ENCODE measurements at regions not wholly inside any gene's neighbourhood (a gene's known extent, or its start where the extent isn't known, plus 50 kb on each side); places are given as distances from the start of the nearest gene placed in this dataset.

- TF ChIP-seq CTCF (IDR thresholded peaks at IDR 0.05) (no peak), POLR2A (IDR thresholded peaks at IDR 0.05) (no peak)
These were observed 110.7 kb upstream of the FST start for GRCh38 chr5:53369681-53370080.

Data from right lobe of liver (tissue), 4 donors.